ENCODE measurements at regions not wholly inside any gene's neighbourhood (a gene's known extent, or its start where the extent isn't known, plus 50 kb on each side); places are given as distances from the start of the nearest gene placed in this dataset.

GRCh38 chr4:52511825-52512224 lies 147.3 kb downstream of the USP46 start:
- H3K18ac ChIP-seq (ENCODE audit: low read depth, low read length): no peak overlapping the region
- H3K4ac ChIP-seq (ENCODE audit: low read depth, low read length): no peak overlapping the region
- no peak overlapping the region for H2AK9ac ChIP-seq (replicated peaks; ENCODE audit: low read depth, low read length, poor library complexity)
- no peak overlapping the region for H2AK5ac ChIP-seq (ENCODE audit: low read depth, low read length)
- no peaks in the 10 kb centered on the region for H3K9me3 ChIP-seq (ENCODE audit: control insufficient read depth, insufficient read depth, low read length)
- H2BK15ac ChIP-seq (ENCODE audit: low read depth, low read length): no peak overlapping the region
- no peak overlapping the region for H3K14ac ChIP-seq (replicated peaks; ENCODE audit: low read depth, low read length)
- H3K9me1 ChIP-seq (ENCODE audit: insufficient read depth, low read length): no peaks in the 10 kb centered on the region
- no peak overlapping the region for H2BK20ac ChIP-seq (ENCODE audit: low read depth, low read length)
- DNase-seq (no peak), ATAC-seq (ENCODE audit: low read depth) (no peak)
- no peaks in the 10 kb centered on the region for H3K4me1 ChIP-seq (ENCODE audit: control insufficient read depth, insufficient read depth, low read length)
- no peak overlapping the region for H4K8ac ChIP-seq (ENCODE audit: low read depth in 2 of 2, low read length in 2 of 2)
- no peak for TF ChIP-seq BHLHE40 (IDR thresholded peaks at IDR 0.05; ENCODE audit: low read depth, low read length)
- no peak for TF ChIP-seq RAD21 (IDR thresholded peaks at IDR 0.05; ENCODE audit: low read length)
- TF ChIP-seq, protein P1, sequence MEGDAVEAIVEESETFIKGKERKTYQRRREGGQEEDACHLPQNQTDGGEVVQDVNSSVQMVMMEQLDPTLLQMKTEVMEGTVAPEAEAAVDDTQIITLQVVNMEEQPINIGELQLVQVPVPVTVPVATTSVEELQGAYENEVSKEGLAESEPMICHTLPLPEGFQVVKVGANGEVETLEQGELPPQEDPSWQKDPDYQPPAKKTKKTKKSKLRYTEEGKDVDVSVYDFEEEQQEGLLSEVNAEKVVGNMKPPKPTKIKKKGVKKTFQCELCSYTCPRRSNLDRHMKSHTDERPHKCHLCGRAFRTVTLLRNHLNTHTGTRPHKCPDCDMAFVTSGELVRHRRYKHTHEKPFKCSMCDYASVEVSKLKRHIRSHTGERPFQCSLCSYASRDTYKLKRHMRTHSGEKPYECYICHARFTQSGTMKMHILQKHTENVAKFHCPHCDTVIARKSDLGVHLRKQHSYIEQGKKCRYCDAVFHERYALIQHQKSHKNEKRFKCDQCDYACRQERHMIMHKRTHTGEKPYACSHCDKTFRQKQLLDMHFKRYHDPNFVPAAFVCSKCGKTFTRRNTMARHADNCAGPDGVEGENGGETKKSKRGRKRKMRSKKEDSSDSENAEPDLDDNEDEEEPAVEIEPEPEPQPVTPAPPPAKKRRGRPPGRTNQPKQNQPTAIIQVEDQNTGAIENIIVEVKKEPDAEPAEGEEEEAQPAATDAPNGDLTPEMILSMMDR (conservative IDR thresholded peaks at IDR 0.05; ENCODE audit: low read depth, low read length): no peak
- no peak for TF ChIP-seq NFE2L2 (IDR thresholded peaks at IDR 0.05; ENCODE audit: low read depth, low read length)
- TF ChIP-seq CHD1 (IDR thresholded peaks at IDR 0.05; ENCODE audit: low read depth, low read length): no peak
- TF ChIP-seq MXI1 (IDR thresholded peaks at IDR 0.05; ENCODE audit: borderline replicate concordance, low read depth, low read length): no peak
- no peak for TF ChIP-seq RCOR1 (IDR thresholded peaks at IDR 0.05; ENCODE audit: insufficient replicate concordance, low read length)
- no peak for TF ChIP-seq FOS (IDR thresholded peaks at IDR 0.05; ENCODE audit: low read depth, low read length)
- TF ChIP-seq CEBPB (IDR thresholded peaks at IDR 0.05; ENCODE audit: low read depth, low read length): no peak
- TF ChIP-seq SMC3 (IDR thresholded peaks at IDR 0.05; ENCODE audit: low read depth, low read length): no peak
- no peak for TF ChIP-seq MAZ (IDR thresholded peaks at IDR 0.05; ENCODE audit: borderline replicate concordance, low read depth, low read length)
- TF ChIP-seq, protein P2, sequence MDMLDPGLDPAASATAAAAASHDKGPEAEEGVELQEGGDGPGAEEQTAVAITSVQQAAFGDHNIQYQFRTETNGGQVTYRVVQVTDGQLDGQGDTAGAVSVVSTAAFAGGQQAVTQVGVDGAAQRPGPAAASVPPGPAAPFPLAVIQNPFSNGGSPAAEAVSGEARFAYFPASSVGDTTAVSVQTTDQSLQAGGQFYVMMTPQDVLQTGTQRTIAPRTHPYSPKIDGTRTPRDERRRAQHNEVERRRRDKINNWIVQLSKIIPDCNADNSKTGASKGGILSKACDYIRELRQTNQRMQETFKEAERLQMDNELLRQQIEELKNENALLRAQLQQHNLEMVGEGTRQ (IDR thresholded peaks at IDR 0.05; ENCODE audit: low read depth, low read length): no peak
- TF ChIP-seq POLR2A (IDR thresholded peaks at IDR 0.05; ENCODE audit: low read depth, low read length): no peak
- no peak for TF ChIP-seq MAFK (IDR thresholded peaks at IDR 0.05; ENCODE audit: low read depth, low read length)
- no peak for TF ChIP-seq RFX5 (IDR thresholded peaks at IDR 0.05; ENCODE audit: low read depth, low read length)
- no peaks in the 10 kb centered on the region for H4K20me1 ChIP-seq (ENCODE audit: insufficient read depth, low read length)
- H2BK5ac ChIP-seq (ENCODE audit: low read depth, low read length, poor library complexity, severe bottlenecking): no peak overlapping the region
- H3K36me3 ChIP-seq (ENCODE audit: control insufficient read depth, insufficient read depth, low read length): no peaks in the 10 kb centered on the region
- H3K4me2 ChIP-seq (ENCODE audit: low read depth, low read length): no peak overlapping the region
- H3K9ac ChIP-seq (ENCODE audit: low read depth, low read length): no peak overlapping the region
- H3K27ac ChIP-seq (ENCODE audit: insufficient read depth, low read length): no peak overlapping the region
- H4K91ac ChIP-seq (ENCODE audit: insufficient read depth, low read depth, low read length): no peak overlapping the region
- dilution Hi-C loops (cut with HindIII; ENCODE audit: low sequenced_read_pairs, unreplicated experiment): no loop called here
- CTCF ChIA-PET: no interaction called here
- intact Hi-C loops (cut with micrococcal nuclease): no loop called here
- WGBS, 2 experiments (ENCODE audit: extremely low coverage in 2 of 2, insufficient read length in 1 of 2): no CpG with 5 or more reads among the region's 2 CpGs
- in situ Hi-C loops (cut with MboI; ENCODE audit: low sequenced_read_pairs): no loop called here
- H3K56ac ChIP-seq (ENCODE audit: extremely low read depth, insufficient read depth, low read length): no peak overlapping the region
- no peak overlapping the region for H2AFZ ChIP-seq (replicated peaks; ENCODE audit: low read length, poor library complexity)
- no peaks in the 10 kb centered on the region for H3K79me1 ChIP-seq (ENCODE audit: low read depth in 1 of 2, low read length in 2 of 2)
- H3K23ac ChIP-seq (ENCODE audit: low read depth, low read length): no peak overlapping the region
- POLR2A ChIA-PET (ENCODE audit: unreplicated experiment): no interaction called here
- BruUV-seq (replicated peaks): no TSS peak
- no peak overlapping the region for H4K5ac ChIP-seq (ENCODE audit: low read depth, low read length)
- no peak overlapping the region for H3K4me3 ChIP-seq (ENCODE audit: insufficient read depth, low read depth, low read length)
- no peak overlapping the region for H2BK120ac ChIP-seq (ENCODE audit: low read depth, low read length)
- peaks cover 5% of the 10 kb centered on the region; the same call in 1 of the 2 replicates for H3K27me3 ChIP-seq (ENCODE audit: control insufficient read depth, insufficient read depth, low read length)
